ENCODE measurements at regions not wholly inside any gene's neighbourhood (a gene's known extent, or its start where the extent isn't known, plus 50 kb on each side); places are given as distances from the start of the nearest gene placed in this dataset.
"Not testable (repeated sequence)": the region's sequence is repeated elsewhere in the genome, so short reads cannot be mapped to it uniquely, and the experiment has no call there.

DNA sequence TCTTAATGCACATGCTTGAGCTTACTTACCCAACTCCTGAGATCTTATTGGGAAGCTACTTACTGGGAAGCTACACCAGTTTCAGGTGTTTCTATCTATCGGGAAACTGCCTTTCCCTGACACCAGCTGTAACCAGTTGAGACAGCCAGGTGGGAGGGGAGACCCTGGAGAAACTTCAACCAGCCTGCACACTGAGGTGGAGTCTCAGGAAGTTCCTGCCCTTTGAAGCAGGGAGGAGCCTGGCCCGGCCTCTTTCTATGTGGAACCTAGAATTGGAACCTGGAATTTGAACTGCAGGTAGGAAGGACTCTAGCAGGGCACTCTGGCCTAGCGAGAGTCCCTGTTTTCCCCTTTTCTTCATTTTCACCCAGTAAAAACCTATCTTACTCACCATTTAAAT lies 425.8 kb upstream of the PABPC4L start:
- H3K27ac ChIP-seq (ENCODE audit: low read depth in 1 of 3, low read length in 2 of 3), result peak overlapping the region in 2 of 3 donors; percentile 34 to 83
- H3K36me3 ChIP-seq (ENCODE audit: control insufficient read depth in 3 of 3, insufficient read depth in 2 of 3, low read depth in 1 of 3, low read length in 3 of 3), result no peaks in the 10 kb centered on the region
- H3K4me3 ChIP-seq (ENCODE audit: low read depth in 1 of 3, low read length in 3 of 3), result no peak overlapping the region
- WGBS, 3 donors, result 29 to 64% (median 34%) methylated on average over 3 of the region's 3 CpGs
- H3K4me1 ChIP-seq (ENCODE audit: control insufficient read depth in 3 of 3, insufficient read depth in 2 of 3, low read depth in 1 of 3, low read length in 2 of 3), result peaks cover 0 to 11% (median 0%) of the 10 kb centered on the region in 3 donors
- DNase-seq, result peak; percentile 80 to 86
- no peaks in the 10 kb centered on the region for H3K9me3 ChIP-seq (ENCODE audit: control insufficient read depth in 2 of 2, insufficient read depth in 1 of 2, low read depth in 1 of 2, low read length in 1 of 2)
- H3K27me3 ChIP-seq (ENCODE audit: control insufficient read depth in 3 of 3, insufficient read depth in 3 of 3, low read length in 3 of 3), result no peaks in the 10 kb centered on the region
- FAIRE-seq, result no peak

DNA sequence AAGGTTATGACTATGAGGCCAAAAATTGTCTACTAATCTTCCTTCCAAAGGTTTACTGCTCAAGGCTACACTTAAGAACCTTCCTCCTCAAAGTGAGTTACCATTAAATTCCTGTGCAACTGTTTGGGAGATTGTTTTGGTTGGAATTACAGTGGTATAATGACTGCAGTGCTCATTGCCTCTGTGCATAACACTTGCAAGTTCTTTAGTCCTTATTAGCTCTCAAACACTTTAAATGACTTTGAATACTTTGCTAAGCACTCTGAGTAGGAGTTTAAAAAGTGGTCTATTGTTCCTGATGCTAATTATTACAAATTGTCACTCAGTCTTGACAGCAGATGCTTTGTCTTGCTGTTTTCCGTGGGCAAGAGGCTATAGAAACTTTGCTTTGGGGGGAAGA lies 422.8 kb upstream of the PABPC4L start:
- Histone ChIP-seq H3K27me3 (ENCODE audit: control insufficient read depth in 3 of 3, insufficient read depth in 3 of 3, low read length in 3 of 3) (no peaks in the 10 kb centered on the region), H3K36me3 (ENCODE audit: control insufficient read depth in 3 of 3, insufficient read depth in 2 of 3, low read depth in 1 of 3, low read length in 3 of 3) (no peaks in the 10 kb centered on the region), H3K27ac (ENCODE audit: low read depth in 1 of 3, low read length in 2 of 3) (no peak overlapping the region), H3K9me3 (ENCODE audit: control insufficient read depth in 2 of 2, insufficient read depth in 1 of 2, low read depth in 1 of 2, low read length in 1 of 2) (no peaks in the 10 kb centered on the region), H3K4me3 (ENCODE audit: low read depth in 1 of 3, low read length in 3 of 3) (no peak overlapping the region), H3K4me1 (ENCODE audit: control insufficient read depth in 3 of 3, insufficient read depth in 2 of 3, low read depth in 1 of 3, low read length in 2 of 3) (peaks cover 0 to 18% (median 0%) of the 10 kb centered on the region in 3 donors)
- no peak for FAIRE-seq
- 36 to 52% (median 47%) methylated on average over 1 of the region's 1 CpG for WGBS, 3 donors
- DNase-seq, result peak in 1 of 2 donors; percentile 4

DNA sequence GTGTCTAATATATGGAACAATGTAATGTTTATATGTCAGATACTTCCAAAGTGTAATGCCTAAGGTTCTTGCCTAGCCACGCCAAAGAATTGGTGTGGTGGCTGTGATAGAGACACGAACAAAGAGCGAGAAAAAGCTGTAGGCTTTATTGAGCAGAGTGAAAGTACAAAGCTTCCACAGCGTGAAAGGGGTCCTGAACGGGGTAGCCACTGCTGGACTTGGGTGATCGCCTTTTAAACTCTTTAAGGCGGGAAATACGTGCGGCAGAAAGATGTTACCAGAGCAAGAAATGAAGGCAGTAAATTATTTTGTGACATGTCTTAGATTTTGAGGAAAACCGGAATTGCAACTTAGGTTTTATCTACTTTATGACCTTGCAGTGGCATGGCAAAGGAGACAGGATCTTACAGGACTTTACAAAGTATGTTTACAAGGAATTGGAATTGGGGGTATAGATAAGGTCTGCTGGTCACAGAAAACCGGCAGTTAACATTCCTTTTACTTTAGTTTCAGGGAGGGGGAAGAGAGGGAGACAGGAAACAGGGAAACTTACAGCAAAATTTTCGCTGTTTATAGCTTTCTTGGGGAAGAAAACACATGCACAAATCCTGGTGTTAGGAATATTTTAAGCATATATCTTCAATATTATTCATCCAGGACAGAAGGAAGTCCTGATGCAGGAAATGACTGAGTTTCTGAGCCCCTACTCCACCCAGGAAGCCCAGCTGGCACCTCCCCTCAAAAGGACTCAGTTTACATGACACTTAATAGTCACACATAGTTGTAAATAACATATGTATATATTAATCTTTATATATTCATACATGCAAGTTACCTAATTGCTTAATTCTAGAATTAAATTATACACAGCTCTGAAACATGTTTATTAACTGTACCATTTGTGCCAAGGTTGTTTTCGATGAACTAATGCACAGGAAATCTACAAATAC lies 421.3 kb upstream of the PABPC4L start:
- H3K36me3 ChIP-seq (ENCODE audit: control insufficient read depth in 3 of 3, insufficient read depth in 2 of 3, low read depth in 1 of 3, low read length in 3 of 3); H3K4me3 ChIP-seq (ENCODE audit: low read depth in 1 of 3, low read length in 3 of 3); H3K27me3 ChIP-seq (ENCODE audit: control insufficient read depth in 3 of 3, insufficient read depth in 3 of 3, low read length in 3 of 3); FAIRE-seq; H3K9me3 ChIP-seq (ENCODE audit: control insufficient read depth in 2 of 2, insufficient read depth in 1 of 2, low read depth in 1 of 2, low read length in 1 of 2): not testable (repeated sequence)
- 25 to 55% (median 43%) methylated on average over 13 of the region's 13 CpGs for WGBS, 3 donors
- peak overlapping the region in 2 of 3 donors; percentile 24 to 60 for H3K27ac ChIP-seq (ENCODE audit: low read depth in 1 of 3, low read length in 2 of 3)
- peak; percentile 9 to 56 for DNase-seq
- peaks cover 0 to 14% (median 0%) of the 10 kb centered on the region in 3 donors for H3K4me1 ChIP-seq (ENCODE audit: control insufficient read depth in 3 of 3, insufficient read depth in 2 of 3, low read depth in 1 of 3, low read length in 2 of 3)

DNA sequence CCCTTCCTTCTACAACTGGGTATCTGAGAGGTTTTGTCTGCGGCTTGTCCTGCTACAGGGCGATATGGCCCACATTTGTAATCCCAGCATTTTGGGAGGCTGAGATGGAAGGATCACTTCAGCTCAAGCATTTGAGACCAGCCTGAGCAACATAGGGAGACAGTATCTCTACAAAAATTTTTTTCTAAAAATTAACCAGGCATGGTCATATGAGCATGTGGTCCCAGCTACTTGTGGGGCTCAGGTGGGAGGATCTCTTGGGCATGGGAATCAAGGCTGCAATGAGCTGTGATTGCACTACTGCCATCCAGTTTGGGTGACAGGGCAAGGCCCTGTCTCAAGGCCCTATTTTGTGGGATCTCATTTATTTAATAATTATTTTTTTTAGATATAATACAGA lies 420.6 kb upstream of the PABPC4L start:
- no peak overlapping the region for H3K4me3 ChIP-seq (ENCODE audit: low read depth in 1 of 3, low read length in 3 of 3)
- 96 to 99% (median 98%) methylated on average over 2 of the region's 2 CpGs for WGBS, 3 donors
- no peaks in the 10 kb centered on the region for H3K9me3 ChIP-seq (ENCODE audit: control insufficient read depth in 2 of 2, insufficient read depth in 1 of 2, low read depth in 1 of 2, low read length in 1 of 2)
- no peaks in the 10 kb centered on the region for H3K36me3 ChIP-seq (ENCODE audit: control insufficient read depth in 3 of 3, insufficient read depth in 2 of 3, low read depth in 1 of 3, low read length in 3 of 3)
- peaks cover 0 to 11% (median 0%) of the 10 kb centered on the region in 3 donors for H3K4me1 ChIP-seq (ENCODE audit: control insufficient read depth in 3 of 3, insufficient read depth in 2 of 3, low read depth in 1 of 3, low read length in 2 of 3)
- DNase-seq (no peak), FAIRE-seq (no peak)
- H3K27me3 ChIP-seq (ENCODE audit: control insufficient read depth in 3 of 3, insufficient read depth in 3 of 3, low read length in 3 of 3), result no peaks in the 10 kb centered on the region
- H3K27ac ChIP-seq (ENCODE audit: low read depth in 1 of 3, low read length in 2 of 3), result peak overlapping the region in 1 of 3 donors; percentile 60

DNA sequence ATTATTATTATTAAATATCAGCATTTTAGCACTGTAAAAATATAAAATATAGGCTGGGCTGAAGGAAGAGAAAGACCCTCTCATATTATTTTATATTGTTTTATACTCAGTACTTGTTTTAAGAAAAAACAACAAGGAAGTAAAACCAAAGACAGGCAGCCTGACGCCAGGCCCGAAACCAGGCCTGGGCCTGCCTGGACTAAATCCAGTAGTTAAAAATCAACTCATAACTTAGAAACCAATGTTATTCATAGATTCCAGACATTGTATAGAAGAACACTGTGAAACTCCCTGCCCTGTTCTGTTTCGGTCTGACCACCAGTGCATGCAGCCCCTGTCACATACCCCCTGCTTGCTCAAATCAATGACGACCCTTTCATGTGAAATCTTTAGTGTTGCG lies 420.1 kb upstream of the PABPC4L start:
- H3K4me3 ChIP-seq (ENCODE audit: low read depth in 1 of 3, low read length in 3 of 3); DNase-seq; H3K27me3 ChIP-seq (ENCODE audit: control insufficient read depth in 3 of 3, insufficient read depth in 3 of 3, low read length in 3 of 3); H3K9me3 ChIP-seq (ENCODE audit: control insufficient read depth in 2 of 2, insufficient read depth in 1 of 2, low read depth in 1 of 2, low read length in 1 of 2); FAIRE-seq; H3K4me1 ChIP-seq (ENCODE audit: control insufficient read depth in 3 of 3, insufficient read depth in 2 of 3, low read depth in 1 of 3, low read length in 2 of 3); H3K36me3 ChIP-seq (ENCODE audit: control insufficient read depth in 3 of 3, insufficient read depth in 2 of 3, low read depth in 1 of 3, low read length in 3 of 3): not testable (repeated sequence)
- WGBS, 3 donors, result 46 to 60% (median 47%) methylated on average over 4 to 5 of the region's 5 CpGs
- H3K27ac ChIP-seq (ENCODE audit: low read depth in 1 of 3, low read length in 2 of 3), result peak overlapping the region in 1 of 3 donors; percentile 11

DNA sequence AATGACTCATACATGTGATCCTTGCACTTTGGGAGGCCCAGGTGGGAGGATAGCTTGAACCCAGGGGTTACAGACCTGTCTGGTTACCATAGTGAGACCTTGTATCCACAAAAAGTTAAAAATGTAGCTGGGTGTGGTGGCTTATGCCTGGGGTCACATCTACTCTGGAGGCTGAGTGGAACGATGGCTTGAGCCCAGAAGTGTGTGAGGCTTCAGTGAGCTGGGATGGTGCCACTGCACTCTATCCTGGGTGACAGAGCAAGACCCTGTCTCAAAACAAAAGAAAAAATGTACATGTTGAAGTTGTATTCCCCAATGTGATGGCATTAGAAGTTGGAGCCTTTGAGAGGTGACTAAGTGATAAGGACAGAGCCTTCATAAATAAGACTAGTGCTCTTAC lies 409.4 kb upstream of the PABPC4L start:
- H3K36me3 ChIP-seq (ENCODE audit: control insufficient read depth in 3 of 3, insufficient read depth in 2 of 3, low read depth in 1 of 3, low read length in 3 of 3), result no peaks in the 10 kb centered on the region
- peaks cover 0 to 2% of the 10 kb centered on the region in 2 donors for H3K9me3 ChIP-seq (ENCODE audit: control insufficient read depth in 2 of 2, insufficient read depth in 1 of 2, low read depth in 1 of 2, low read length in 1 of 2)
- no peak for DNase-seq
- no peak for FAIRE-seq
- no peak overlapping the region for H3K4me3 ChIP-seq (ENCODE audit: low read depth in 1 of 3, low read length in 3 of 3)
- H3K4me1 ChIP-seq (ENCODE audit: control insufficient read depth in 3 of 3, insufficient read depth in 2 of 3, low read depth in 1 of 3, low read length in 2 of 3), result no peaks in the 10 kb centered on the region
- no peaks in the 10 kb centered on the region for H3K27me3 ChIP-seq (ENCODE audit: control insufficient read depth in 3 of 3, insufficient read depth in 3 of 3, low read length in 3 of 3)
- no peak overlapping the region for H3K27ac ChIP-seq (ENCODE audit: low read depth in 1 of 3, low read length in 2 of 3)
- WGBS, 3 donors, result 80 to 89% (median 82%) methylated on average over 1 of the region's 1 CpG

DNA sequence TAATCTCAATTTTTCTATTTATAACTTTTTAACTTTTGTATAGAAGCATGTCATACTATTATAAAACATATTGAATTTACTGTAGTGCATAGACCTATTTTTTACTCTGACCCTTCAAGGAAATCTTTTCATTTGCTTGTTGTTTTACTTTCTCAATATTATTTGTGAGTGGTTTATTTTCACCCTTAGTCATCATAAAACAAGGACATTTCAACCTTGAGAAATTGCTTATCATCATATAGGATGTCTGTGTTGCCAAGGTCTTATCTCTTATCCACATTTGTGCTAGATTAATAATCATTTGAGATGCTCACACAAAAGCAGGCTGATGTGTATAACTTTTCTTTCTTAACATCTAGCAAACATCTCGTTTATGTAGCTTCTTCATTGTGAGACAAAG lies 408.6 kb upstream of the PABPC4L start:
- no peaks in the 10 kb centered on the region for H3K36me3 ChIP-seq (ENCODE audit: control insufficient read depth in 3 of 3, insufficient read depth in 2 of 3, low read depth in 1 of 3, low read length in 3 of 3)
- H3K27ac ChIP-seq (ENCODE audit: low read depth in 1 of 3, low read length in 2 of 3), result no peak overlapping the region
- DNase-seq, result no peak
- H3K9me3 ChIP-seq (ENCODE audit: control insufficient read depth in 2 of 2, insufficient read depth in 1 of 2, low read depth in 1 of 2, low read length in 1 of 2), result peaks cover 0 to 2% of the 10 kb centered on the region in 2 donors
- no peaks in the 10 kb centered on the region for H3K4me1 ChIP-seq (ENCODE audit: control insufficient read depth in 3 of 3, insufficient read depth in 2 of 3, low read depth in 1 of 3, low read length in 2 of 3)
- 25 to 52% (median 29%) methylated on average over 1 of the region's 1 CpG for WGBS, 3 donors
- FAIRE-seq, result no peak
- H3K4me3 ChIP-seq (ENCODE audit: low read depth in 1 of 3, low read length in 3 of 3), result no peak overlapping the region
- no peaks in the 10 kb centered on the region for H3K27me3 ChIP-seq (ENCODE audit: control insufficient read depth in 3 of 3, insufficient read depth in 3 of 3, low read length in 3 of 3)

DNA sequence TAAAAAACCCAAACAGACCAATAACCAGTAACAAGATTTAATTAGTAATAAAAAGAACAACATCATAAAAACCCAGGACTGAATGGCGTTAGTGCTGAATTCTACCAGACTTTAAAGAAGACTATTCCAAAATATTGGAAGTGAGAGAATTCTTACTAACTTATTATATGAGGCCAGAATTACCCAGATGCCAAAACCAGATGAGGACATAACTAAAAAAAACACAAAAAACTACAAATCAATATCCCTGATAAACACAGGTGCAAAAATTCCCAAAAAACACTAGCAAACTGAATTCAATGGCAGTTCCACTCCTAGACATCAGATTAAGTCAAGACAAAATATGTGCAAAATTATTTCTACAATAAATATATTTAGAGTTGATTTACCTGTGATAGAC lies 400.1 kb upstream of the PABPC4L start:
- H3K4me3 ChIP-seq (ENCODE audit: low read depth in 1 of 3, low read length in 3 of 3), result no peak overlapping the region
- H3K4me1 ChIP-seq (ENCODE audit: control insufficient read depth in 3 of 3, insufficient read depth in 2 of 3, low read depth in 1 of 3, low read length in 2 of 3), result no peaks in the 10 kb centered on the region
- no peaks in the 10 kb centered on the region for H3K9me3 ChIP-seq (ENCODE audit: control insufficient read depth in 2 of 2, insufficient read depth in 1 of 2, low read depth in 1 of 2, low read length in 1 of 2)
- H3K36me3 ChIP-seq (ENCODE audit: control insufficient read depth in 3 of 3, insufficient read depth in 2 of 3, low read depth in 1 of 3, low read length in 3 of 3), result no peaks in the 10 kb centered on the region
- WGBS, 3 donors, result 29 to 90% (median 75%) methylated on average over 1 of the region's 1 CpG
- DNase-seq (no peak), FAIRE-seq (no peak)
- no peaks in the 10 kb centered on the region for H3K27me3 ChIP-seq (ENCODE audit: control insufficient read depth in 3 of 3, insufficient read depth in 3 of 3, low read length in 3 of 3)
- H3K27ac ChIP-seq (ENCODE audit: low read depth in 1 of 3, low read length in 2 of 3), result no peak overlapping the region
